Inflammatory macrophage treated with lipopolysaccharide for 1 hour (primary cell): ENCODE measurements at regions not wholly inside any gene's neighbourhood (a gene's known extent, or its start where the extent isn't known, plus 50 kb on each side); places are given as distances from the start of the nearest gene placed in this dataset.
"Not testable (repeated sequence)": the region's sequence is repeated elsewhere in the genome, so short reads cannot be mapped to it uniquely, and the experiment has no call there.

ENCODE experiments used
- DNase-seq, 2 donors: peaks; one replicate each; pipeline ENCODE4 v3.0.0-alpha.2; 2020 to 2022

DNA sequence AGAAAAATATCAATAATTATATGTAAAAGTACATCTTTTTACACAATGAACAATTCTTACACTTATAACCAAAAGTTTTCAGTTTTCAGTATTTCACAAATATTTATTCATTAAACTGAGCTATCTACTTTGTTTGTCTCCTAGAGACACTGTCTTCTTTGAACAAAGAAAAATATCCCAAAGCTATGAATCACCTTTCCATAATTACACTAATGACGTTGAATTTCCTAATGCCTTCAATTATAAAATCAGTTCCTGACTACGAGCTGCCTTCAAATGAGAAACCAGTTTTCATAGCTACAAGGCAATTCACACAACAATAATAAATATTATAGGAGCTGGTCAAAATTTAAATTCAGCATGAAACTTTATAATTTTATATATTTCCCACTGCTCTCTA lies 201.8 kb upstream of the BRINP3 start:
- DNase-seq = no peak

DNA sequence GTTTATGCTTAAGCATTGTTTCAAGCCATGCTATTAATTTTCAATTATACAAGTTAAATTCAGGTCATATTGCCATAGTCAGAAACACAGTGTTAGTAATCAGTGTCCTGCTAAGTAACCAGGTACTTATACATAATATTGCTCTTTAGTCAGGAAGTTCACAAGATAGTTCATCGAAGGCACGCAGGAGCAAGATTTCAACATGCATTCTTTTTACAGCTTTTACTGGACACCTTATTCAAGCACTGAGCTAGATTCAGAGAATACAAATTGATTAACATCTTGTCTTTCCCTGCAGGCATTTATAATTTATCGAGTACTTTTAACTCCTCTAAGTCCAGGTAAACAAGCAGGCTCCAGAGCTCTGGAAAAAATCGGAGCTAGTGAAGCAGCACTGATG lies 202.3 kb upstream of the BRINP3 start:
- no peak for DNase-seq

DNA sequence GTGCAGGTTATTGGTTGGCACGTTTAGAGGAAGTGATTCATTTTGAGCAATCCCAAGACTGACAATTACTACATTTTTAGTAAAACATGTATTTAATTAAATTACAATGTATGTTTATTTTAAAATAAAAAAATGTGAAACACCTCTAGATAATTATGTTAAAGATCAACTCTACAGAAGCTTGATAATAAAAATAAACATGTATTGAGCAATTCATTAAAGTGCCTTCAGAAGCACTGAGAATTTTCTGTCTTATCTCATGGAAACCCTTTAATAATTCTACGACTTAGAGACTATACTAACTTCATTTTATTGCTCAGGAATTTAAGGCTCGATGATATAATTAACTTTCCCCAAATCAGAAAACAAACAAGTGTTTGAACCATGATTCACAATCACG lies 208.0 kb upstream of the BRINP3 start:
- DNase-seq = no peak

DNA sequence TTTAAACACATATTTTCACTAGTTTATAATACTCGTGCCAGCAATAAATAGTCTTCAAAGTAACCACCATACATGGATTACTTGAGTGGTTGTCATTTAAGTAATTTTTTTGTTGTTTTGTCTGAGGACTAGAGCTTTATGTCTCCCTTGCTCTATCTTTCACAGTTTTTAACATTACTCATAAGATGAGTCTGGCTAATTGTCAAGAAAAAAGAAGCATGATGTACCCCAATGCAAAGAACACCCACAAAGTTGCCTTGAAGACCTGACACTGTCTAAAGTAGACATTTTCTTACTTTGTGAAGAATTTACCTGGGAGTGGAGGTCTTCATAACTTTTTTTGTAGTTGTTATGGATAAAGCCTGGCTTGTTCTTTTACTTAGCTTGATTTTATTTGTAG lies 210.4 kb upstream of the BRINP3 start:
- DNase-seq = no peak

DNA sequence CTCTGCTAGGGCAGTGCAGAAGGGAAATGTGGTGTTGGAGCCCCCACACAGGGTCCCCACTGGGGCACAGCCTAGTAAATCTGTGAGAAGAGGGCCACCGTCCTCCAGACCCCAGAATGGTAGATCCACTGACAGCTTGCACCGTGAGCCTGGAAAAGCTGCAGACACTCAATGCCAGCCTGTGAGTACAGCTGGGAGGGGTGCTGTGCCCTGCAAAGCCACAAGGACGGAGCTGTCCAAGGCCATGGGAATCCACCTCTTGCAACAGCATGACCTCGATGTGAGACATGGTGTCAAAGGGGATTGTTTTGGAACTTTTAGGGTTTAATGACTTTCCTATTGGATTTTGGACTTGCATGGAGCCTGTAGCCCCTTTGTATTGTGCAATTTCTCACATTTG lies 220.8 kb upstream of the BRINP3 start:
- DNase-seq = not testable (repeated sequence)

DNA sequence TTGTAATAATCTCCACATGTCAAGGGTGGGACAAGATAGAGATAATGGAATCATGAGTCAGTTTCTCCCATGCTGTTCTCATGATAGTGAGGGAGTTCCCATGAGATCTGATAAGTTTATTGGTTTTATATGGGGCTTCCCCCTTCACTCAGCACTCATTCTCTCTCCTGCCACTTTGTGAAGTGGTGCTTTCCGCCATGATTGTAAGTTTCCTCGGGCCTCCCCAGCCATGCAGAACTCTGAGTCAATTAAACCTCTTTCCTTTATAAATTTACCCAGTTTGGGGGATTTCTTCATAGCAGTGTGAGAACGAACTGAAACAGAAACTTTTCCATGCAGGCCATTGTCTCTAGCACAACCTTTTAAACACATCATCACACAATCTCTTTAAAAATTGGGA lies 221.5 kb upstream of the BRINP3 start:
- DNase-seq = no peak

DNA sequence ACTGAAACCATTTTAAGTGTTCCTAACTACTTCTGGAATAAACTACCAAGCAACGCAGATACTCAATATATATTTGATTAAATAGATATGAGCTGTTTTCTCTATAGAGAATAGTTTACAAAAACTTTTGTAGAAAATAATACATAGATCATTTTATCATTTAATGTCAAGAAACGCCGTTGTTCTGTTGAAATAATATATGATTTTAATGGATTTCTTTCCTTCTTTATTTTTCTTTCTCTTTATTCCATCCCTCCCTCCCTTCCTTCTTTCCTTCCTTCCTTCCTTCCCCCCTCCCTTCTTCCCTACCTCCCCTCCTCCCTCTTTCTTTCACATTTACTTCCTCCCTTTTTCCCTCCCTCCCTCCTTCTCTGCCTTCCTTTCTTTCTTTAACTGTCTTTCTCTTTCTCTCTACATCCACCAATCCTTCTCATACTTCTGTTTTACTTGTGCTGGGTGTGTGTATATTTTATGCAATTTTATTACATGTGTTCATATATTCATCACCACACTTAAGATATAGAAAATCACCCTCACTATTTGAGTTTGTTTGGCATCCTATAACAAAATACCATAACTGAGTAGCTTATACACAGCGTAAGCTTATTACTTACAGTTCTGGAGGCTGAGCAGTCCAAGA lies 230.9 kb upstream of the BRINP3 start:
- no peak for DNase-seq

DNA sequence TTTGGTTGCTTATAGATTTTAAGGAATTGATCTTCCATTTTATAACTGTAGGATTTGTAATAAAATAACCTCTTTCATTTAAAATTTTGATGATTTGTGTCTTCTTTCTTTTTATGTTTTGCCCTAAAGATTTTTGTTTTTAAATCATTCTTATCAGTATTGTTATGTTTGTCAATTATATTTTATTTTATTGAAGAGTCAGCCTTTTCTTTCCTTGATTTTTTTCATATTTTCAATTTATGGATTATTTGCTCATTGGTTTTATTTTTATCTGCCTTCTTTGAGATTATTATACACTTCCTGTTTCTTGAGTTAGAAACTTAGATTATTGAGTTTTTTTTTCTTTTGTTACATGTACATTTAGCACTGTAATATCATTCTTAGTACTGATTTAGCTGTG lies 233.4 kb upstream of the BRINP3 start:
- DNase-seq = no peak

DNA sequence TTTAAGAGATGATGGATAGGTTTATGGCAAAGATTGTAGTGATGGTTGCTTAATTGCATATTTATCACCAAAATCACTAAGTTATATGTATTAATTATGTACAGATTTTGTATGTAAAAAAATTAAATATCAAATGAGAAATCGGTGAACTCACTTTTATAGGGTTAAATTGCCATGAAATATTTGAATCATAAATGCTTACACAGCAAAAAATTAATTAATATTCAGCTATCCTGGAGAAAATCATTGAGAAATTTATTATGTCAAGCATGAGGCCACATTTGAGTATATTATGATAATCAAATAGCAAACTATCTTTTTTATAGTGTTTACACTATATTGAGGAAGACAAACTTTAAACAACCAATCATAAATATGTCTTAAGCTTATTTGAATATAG lies 239.4 kb upstream of the BRINP3 start:
- DNase-seq = no peak

DNA sequence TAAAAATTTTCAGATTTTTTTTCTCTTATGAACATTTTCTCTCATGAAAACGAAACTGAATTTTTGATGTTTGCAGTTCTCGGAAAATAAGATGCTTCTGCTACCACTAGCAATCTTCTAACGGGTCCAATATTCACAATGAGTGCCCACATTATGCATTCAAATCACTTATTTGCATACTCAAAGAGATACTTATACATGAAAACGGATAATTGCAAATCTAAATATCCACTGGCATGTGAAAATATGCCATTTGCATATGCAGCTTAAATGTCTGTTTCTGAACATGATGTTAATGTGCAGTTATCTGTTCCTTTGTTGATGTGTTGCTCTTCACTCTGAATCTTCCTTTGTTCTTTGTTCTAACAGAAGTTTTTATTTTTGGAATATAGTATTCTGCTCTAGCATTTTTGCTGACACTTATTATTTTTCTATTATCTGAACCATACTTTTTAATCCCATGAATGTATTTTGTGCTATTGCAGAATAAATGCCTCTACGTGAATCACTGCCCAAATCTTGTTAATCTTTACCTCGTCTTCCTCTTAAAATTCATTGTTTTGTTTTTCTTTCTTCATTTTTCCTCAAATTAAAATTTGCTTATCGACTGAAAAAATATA lies 259.4 kb upstream of the BRINP3 start:
- DNase-seq = no peak

DNA sequence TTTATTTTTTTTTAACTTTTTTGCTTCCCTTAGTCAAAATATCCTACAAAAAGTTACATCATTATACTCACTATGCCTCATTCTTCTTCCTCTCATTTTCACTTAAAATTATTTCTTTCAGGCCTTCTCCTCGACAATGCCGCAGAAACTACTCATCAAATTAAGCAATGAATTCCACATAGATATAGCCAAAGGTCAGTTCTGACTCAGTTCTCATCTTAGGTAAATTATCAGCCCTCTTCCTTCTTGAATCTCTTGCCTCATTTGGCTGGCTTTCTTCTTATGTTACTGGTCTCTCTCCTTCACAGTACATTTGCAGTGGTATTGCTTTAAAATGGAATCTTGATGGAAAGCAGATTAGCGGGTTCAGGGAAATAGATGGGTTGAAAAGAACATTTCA lies 260.7 kb upstream of the BRINP3 start:
- no peak for DNase-seq

DNA sequence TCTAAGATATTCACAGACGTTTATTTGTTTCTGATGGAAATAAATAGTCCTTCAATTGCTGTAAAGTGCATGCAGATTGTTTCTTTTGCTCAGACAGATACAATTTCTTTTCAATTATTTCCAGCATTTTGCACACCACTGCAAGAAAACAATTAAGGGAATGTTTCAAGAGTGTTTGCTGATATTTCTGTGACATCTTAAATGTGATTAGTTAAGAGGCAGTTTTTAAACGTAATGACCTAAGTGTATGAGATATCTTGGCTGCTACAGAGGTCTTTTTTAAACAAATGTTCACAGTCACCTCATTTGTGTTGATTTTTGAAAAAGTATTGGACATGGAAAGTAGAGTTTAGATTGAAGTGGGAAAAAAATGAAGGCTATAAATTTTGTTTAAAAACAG lies 262.3 kb upstream of the BRINP3 start:
- no peak for DNase-seq

DNA sequence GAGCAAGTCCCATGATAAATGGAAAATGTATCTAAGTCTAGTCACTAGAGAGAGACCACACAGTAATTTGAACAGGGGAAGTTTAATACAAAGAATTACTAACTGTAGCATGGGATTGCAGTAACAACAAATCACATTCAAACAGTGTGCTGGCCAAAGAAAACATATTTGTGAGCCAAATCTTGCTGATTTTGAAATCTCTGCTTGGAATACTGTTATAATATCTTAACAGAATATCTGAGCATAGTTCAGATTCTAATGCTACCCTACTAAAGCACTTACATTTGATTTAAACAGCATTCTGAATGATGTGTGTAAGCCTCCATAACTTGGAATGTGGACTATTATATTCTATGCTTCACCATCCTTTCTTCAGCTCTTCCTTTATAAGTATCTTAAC lies 270.0 kb upstream of the BRINP3 start:
- DNase-seq = no peak

DNA sequence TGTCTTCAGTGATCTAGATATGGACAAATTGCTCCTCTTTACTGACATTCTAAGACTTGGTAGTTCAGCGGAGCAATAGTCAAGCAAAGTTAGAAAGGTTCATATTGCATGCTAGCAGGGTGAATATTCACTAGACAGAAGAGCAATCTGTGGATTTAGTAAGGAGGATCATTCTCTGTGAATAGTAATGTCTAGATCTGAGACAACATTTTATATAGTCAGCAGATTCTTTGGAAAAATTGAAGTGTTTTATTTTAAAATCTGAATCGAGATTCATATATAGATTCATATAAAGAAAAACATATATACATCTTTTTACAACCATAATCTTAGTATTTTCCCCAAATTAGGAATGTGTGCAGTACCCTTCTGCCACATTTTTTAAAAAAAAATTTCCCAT lies 274.5 kb upstream of the BRINP3 start:
- no peak for DNase-seq

DNA sequence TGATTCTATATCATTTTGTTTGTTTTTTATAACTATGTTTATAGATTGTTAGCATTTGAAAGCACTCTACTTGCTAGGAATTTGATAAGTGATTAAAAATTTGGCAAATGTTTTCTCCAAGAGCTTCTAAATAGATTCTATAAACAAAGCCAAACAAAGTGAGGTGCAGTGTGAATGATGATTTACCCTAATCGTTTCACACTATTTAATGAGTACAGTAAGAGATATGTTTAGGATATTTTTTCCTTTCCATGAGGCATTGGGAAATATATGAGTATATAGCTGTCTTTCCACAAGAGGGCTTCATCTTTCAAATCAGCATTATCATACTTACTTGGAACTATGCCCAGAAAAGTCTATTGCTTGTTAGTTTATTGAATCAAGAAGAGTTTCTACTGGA lies 277.0 kb upstream of the BRINP3 start:
- DNase-seq = no peak

DNA sequence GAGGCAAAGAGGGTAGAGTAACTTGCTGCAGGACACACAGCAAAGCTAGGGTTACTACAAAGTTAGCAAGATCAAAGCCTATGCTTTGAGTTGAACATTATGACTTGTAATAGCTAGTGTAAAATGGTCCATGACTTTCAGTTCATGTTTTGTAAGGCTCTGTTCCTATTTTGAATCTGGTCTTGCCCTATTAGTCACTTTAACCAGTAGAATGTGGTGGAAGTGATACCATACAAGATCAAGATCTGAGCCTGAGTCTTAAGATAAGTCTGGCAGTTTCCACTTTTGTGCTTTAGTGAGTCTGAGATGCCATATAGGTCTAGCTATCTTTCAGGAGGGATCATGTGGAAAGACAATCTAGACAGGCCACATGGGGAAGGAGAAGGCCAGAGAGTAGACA lies 282.1 kb upstream of the BRINP3 start:
- DNase-seq = no peak

DNA sequence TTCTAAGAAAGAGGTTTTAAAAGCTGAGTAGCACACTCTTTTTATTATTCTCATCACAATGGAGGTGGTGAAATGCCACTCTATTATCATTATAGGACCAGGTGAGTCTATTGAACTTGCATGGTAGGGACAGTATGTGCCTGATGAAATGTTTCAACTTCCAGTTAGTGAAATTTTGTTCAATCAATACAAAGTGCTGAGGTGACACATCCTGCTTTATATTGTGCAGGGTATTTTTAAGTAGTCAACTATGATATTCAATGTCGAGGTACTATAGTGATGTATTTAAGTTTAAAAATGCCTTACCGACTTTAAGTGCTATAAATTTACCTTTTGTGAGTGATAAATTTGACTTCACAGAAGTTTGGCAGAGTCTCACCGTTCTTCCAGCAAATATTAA lies 284.7 kb upstream of the BRINP3 start:
- DNase-seq = no peak

DNA sequence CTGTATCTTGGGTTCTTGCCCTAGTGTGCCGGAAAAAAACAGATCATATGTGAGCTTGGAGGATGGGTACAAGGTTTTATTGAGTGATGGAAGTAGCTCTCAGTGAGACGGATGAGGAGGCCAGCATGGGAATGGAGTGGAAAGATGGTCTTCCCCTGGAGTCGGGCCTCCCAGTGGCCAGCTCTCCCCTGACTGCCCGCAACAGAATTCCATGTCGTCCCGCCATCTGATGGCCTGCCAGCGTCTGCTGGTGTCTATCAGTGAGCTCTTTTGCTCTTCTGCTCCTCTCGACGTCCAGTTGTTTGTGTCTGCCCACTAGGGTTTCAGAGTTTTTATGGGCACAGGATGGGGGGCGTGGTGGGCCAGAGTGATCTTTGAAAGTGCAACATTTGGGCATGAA lies 315.2 kb upstream of the BRINP3 start:
- DNase-seq = no peak

DNA sequence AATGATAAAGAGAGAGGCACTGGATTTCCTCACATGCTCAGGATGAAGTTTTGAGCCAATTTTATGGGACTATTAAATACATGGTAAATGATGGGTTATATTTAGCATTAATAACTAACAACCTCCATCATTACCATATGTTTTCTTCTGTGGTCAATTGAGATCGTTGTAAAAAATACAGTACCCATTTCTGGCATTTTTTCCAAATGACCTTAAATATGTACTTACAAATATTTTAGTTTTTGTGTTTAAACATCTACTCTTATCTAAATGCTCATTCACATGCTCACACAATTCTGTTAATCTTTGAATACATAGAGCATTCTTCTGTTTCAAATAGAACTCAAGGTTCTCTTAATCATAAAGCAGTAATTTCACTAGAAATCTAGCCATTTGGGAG lies 330.0 kb upstream of the BRINP3 start:
- DNase-seq = no peak

DNA sequence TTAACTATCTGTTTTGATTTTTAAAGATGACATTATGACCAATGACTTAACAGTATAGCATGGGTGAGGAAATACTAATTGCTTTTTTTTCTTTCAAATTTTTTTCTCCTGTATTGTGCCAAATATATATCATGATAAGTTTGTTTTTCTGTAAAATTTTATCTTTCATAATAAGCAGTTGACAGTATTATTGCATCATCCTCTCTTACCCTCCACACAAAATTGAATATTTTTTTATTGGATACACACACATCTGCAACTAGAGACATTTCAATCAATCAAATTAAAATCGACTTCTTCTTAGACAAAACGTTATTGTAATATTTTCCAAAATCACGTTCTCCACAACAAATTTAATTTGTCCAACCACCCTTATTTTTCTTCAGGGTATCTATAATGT lies 330.4 kb upstream of the BRINP3 start:
- DNase-seq = no peak

DNA sequence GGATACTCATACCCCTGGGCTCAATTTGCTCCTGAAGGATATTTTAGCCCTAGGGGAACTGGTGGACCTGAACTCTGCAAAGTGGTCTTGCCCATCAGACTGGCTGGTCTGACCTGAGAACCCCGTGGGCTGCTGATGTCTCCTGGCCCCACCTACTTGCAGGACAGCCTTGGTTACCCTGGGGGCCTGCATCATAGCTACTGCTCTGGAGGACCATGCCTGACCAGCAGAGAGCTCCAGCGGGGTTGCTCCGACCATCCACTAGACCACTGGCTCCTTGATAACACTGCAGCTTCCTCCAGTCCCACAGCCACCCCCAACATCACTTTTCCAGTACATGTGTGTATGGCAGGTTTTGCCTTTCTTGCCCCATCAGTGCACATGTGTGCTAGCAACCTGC lies 331.6 kb upstream of the BRINP3 start:
- DNase-seq = no peak

DNA sequence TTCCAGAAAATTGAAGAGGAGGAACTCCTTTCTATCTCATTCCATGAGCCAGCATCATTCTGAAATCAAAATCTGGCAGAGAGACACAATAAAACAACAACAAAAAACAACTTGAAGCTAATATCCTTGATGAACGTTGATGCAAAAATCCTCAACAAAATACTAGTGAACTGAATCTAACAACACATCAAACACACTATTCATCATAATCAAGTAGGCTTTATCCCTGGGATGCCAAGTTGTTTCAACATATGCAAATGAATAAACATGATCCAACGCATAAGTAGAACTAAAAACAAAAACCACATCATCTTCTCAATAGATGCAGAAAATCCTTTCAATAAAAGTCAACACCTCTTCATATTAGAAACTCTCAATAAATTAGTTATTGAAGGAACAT lies 335.3 kb upstream of the BRINP3 start:
- no peak for DNase-seq

DNA sequence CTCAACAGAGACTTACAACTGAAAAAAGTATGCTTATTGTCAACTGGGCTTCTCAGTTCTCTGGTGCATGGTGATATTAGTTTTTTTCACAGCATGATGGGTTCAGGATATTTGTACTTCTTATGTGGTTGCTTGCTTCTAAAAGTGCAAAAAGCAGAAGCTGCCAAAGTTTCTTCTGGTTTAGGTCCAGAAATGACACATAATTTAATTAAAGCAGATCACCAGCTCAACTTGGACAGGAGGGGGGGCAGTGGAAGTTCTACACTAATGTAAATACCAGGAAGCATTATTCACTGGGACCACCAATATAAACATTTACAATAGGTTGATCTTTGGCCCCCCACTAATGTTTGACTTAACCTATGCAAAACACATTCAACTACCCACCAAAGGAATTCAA lies 354.8 kb upstream of the BRINP3 start:
- no peak for DNase-seq

DNA sequence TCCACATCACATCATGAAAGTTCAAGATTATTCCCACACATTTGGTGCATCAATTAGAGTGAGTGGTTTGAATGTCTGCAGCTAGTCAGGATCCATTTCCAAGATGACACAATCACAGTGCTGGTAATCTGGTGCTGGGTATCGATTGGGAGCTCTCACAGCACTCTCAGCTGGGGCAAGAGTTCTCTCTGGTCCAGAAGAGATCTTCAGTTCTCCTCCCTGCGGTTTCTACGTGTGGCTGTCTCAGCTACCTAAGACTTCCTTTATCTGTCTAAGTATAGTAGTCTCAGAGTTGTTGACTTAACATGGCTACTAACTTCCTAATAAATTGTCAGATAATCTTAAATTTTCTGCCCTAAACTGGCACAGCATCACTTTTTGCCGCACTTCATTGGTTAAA lies 358.0 kb upstream of the BRINP3 start:
- DNase-seq = no peak

DNA sequence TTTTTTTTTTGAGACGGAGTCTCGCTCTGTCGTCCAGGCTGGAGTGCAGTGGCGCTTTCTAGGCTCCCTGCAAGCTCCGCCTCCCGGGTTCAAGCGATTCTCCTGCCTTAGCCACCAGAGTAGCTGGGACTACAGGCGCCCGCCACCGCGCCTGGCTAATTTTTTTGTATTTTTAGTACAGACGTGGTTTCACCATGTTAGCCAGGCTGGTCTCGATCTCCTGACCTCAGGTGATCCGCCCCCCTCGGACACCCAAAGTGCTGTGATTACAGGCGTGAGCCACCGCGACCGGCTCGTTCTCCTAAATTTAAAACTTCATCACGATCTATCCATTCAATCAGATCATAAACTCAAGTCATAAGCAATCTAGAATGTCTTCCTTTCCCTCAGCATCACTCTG lies 359.5 kb upstream of the BRINP3 start:
- not testable (repeated sequence) for DNase-seq
